Mesenchymal stem cell (in vitro differentiated cells and primary cell): ENCODE measurements at regions not wholly inside any gene's neighbourhood (a gene's known extent, or its start where the extent isn't known, plus 50 kb on each side); places are given as distances from the start of the nearest gene placed in this dataset.
A peak's percentile ranks its signal among the peaks of the same experiment; 100 is the strongest.

Source experiments
- DNase-seq: peaks from one replicate; pipeline ENCODE4 v3.0.0-alpha.2; 2013
- H2AFZ ChIP-seq: one replicate; pipeline ENCODE4 v1.6.1; 2013; ENCODE audit warnings: low read depth, mild to moderate bottlenecking, control low read depth, inconsistent platforms, low read length, moderate library complexity
- H2AK5ac ChIP-seq: 2 replicates; pipeline ENCODE4 v1.6.1; 2013; ENCODE audit warnings: low read length, moderate library complexity, mild to moderate bottlenecking, inconsistent platforms; ENCODE audit not compliant: severe bottlenecking
- H2BK120ac ChIP-seq: one replicate; pipeline ENCODE4 v1.6.1; 2013; ENCODE audit warnings: low read depth, mild to moderate bottlenecking, inconsistent platforms, low read length, moderate library complexity
- H2BK12ac ChIP-seq, 2 experiments: one replicate each; pipeline ENCODE4 v1.6.1; 2013; ENCODE audit warnings: inconsistent platforms in 2 of 2, low read length in 2 of 2, mild to moderate bottlenecking in 2 of 2, moderate library complexity in 2 of 2, control low read depth in 1 of 2
- H2BK15ac ChIP-seq: one replicate; pipeline ENCODE4 v1.6.1; 2013; ENCODE audit warnings: mild to moderate bottlenecking, low read depth, inconsistent platforms; ENCODE audit not compliant: poor library complexity, severe bottlenecking
- H2BK5ac ChIP-seq: 2 replicates; pipeline ENCODE4 v1.6.1; 2013; ENCODE audit warnings: low read depth, mild to moderate bottlenecking, low read length, control low read depth, inconsistent platforms; ENCODE audit not compliant: poor library complexity, severe bottlenecking
- H3K14ac ChIP-seq, 2 experiments: one replicate each; pipeline ENCODE4 v1.6.1; 2013; ENCODE audit warnings: inconsistent platforms in 2 of 2, low read length in 2 of 2, control low read depth in 1 of 2, mild to moderate bottlenecking in 1 of 2, moderate library complexity in 1 of 2
- H3K18ac ChIP-seq, 2 experiments: one replicate each; pipeline ENCODE4 v1.6.1; 2013; ENCODE audit warnings: inconsistent platforms in 2 of 2, low read length in 2 of 2, control low read depth in 1 of 2, low read depth in 1 of 2, mild to moderate bottlenecking in 1 of 2
- H3K23ac ChIP-seq, 2 experiments: one replicate each; pipeline ENCODE4 v1.6.1; 2013; ENCODE audit warnings: inconsistent platforms in 2 of 2, low read length in 2 of 2, mild to moderate bottlenecking in 2 of 2, moderate library complexity in 2 of 2, control low read depth in 1 of 2
- H3K27ac ChIP-seq: 2 replicates; pipeline ENCODE4 v1.5.1; 2013; ENCODE audit warnings: mild to moderate bottlenecking, moderate library complexity, low read length, control low read depth, inconsistent platforms; ENCODE audit not compliant: poor library complexity, severe bottlenecking
- H3K27me3 ChIP-seq, 2 experiments: 2 replicates each; pipeline versions ENCODE4 v1.6.1 to v1.7.0; 2013; ENCODE audit warnings: low read length in 2 of 2, mild to moderate bottlenecking in 2 of 2, moderate library complexity in 2 of 2, control low read depth in 1 of 2, inconsistent platforms in 1 of 2; ENCODE audit not compliant: control insufficient read depth in 1 of 2, insufficient read depth in 1 of 2
- H3K36me3 ChIP-seq, 2 experiments: 2 replicates each; pipeline versions ENCODE4 v1.6.1 to v1.7.0; 2013; ENCODE audit warnings: low read length in 2 of 2, control low read depth in 1 of 2, inconsistent platforms in 1 of 2, low read depth in 1 of 2, mild to moderate bottlenecking in 1 of 2; ENCODE audit not compliant: insufficient read depth in 2 of 2, control insufficient read depth in 1 of 2
- H3K4ac ChIP-seq, 2 experiments: one replicate each; pipeline ENCODE4 v1.6.1; 2013; ENCODE audit warnings: inconsistent platforms in 2 of 2, low read length in 2 of 2, mild to moderate bottlenecking in 2 of 2, moderate library complexity in 2 of 2, control low read depth in 1 of 2, low read depth in 1 of 2
- H3K4me1 ChIP-seq: 2 replicates; pipeline ENCODE4 v1.6.1; 2013; ENCODE audit warnings: low read depth, low read length, control low read depth; ENCODE audit not compliant: control insufficient read depth, insufficient read depth
- H3K4me2 ChIP-seq: 2 replicates; pipeline ENCODE4 v1.6.1; 2013; ENCODE audit warnings: low read length, mild to moderate bottlenecking, inconsistent platforms; ENCODE audit not compliant: poor library complexity, severe bottlenecking
- H3K4me3 ChIP-seq, 2 experiments: 2 replicates each; pipeline versions ENCODE4 v1.5.1 to v1.7.0; 2013; ENCODE audit warnings: low read length in 2 of 2, mild to moderate bottlenecking in 2 of 2, control low read depth in 1 of 2, low read depth in 1 of 2; ENCODE audit not compliant: insufficient read depth in 1 of 2
- H3K79me1 ChIP-seq: replicated peaks from 2 replicates; pipeline ENCODE4 v1.6.1; 2013; ENCODE audit warnings: mild to moderate bottlenecking, control low read depth, low read length, inconsistent platforms; ENCODE audit not compliant: poor library complexity, severe bottlenecking
- H3K9ac ChIP-seq: 2 replicates; pipeline ENCODE4 v1.7.0; 2013; ENCODE audit warnings: mild to moderate bottlenecking, low read length, moderate library complexity
- H3K9me3 ChIP-seq: 2 replicates; pipeline ENCODE4 v1.7.0; 2013; ENCODE audit warnings: mild to moderate bottlenecking, low read length; ENCODE audit not compliant: control insufficient read depth
- H4K8ac ChIP-seq: one replicate; pipeline ENCODE4 v1.6.1; 2013; ENCODE audit warnings: inconsistent platforms, mild to moderate bottlenecking, low read length, moderate library complexity
- H4K91ac ChIP-seq: one replicate; pipeline ENCODE4 v1.6.1; 2013; ENCODE audit warnings: mild to moderate bottlenecking, low read length, inconsistent platforms
- WGBS: methylation state at CpG from one replicate; pipeline ENCODE4 v1.1.7; 2013; ENCODE audit warnings: mixed read lengths; 5-methylcytosine and 5-hydroxymethylcytosine counted together

- H3K18ac ChIP-seq = no peak overlapping the region
- no peak overlapping the region for H2AK5ac ChIP-seq
- WGBS = 93% methylated on average over 1 of the region's 1 CpG
- no peaks in the 10 kb centered on the region for H3K79me1 ChIP-seq
- H3K27me3 ChIP-seq = no peaks in the 10 kb centered on the region
- H3K36me3 ChIP-seq = no peaks in the 10 kb centered on the region
- no peak overlapping the region for H3K4ac ChIP-seq
- no peak overlapping the region for H3K14ac ChIP-seq
- no peak overlapping the region for H3K4me3 ChIP-seq
- no peak overlapping the region for H2BK5ac ChIP-seq
- no peak overlapping the region for H3K4me2 ChIP-seq
- no peaks in the 10 kb centered on the region for H3K4me1 ChIP-seq
- no peak overlapping the region for H4K8ac ChIP-seq
- DNase-seq = no peak
- H3K9ac ChIP-seq = no peak overlapping the region
- H4K91ac ChIP-seq = no peak overlapping the region
- peak overlapping the region; percentile 53 for H2AFZ ChIP-seq
- H3K9me3 ChIP-seq = no peaks in the 10 kb centered on the region
- H3K27ac ChIP-seq = no peak overlapping the region
- H2BK120ac ChIP-seq = no peak overlapping the region
- H3K23ac ChIP-seq = no peak overlapping the region
- no peak overlapping the region for H2BK12ac ChIP-seq
- no peak overlapping the region for H2BK15ac ChIP-seq
Measured at GRCh38 chr6:137761072-137761471, 106.0 kb upstream of the TNFAIP3 start.

GRCh38 chr6:137761487-137761886, 105.6 kb upstream of the TNFAIP3 start:
- H2BK120ac ChIP-seq = no peak overlapping the region
- no peak overlapping the region for H3K14ac ChIP-seq
- H3K23ac ChIP-seq = no peak overlapping the region
- no peaks in the 10 kb centered on the region for H3K27me3 ChIP-seq
- H3K9ac ChIP-seq = no peak overlapping the region
- no peak overlapping the region for H2AFZ ChIP-seq
- H2BK5ac ChIP-seq = no peak overlapping the region
- no peak overlapping the region for H4K91ac ChIP-seq
- H3K4me3 ChIP-seq = no peak overlapping the region
- no peaks in the 10 kb centered on the region for H3K9me3 ChIP-seq
- no peak overlapping the region for H2BK15ac ChIP-seq
- no peak overlapping the region for H4K8ac ChIP-seq
- no peaks in the 10 kb centered on the region for H3K36me3 ChIP-seq
- no peak overlapping the region for H2BK12ac ChIP-seq
- no peak overlapping the region for H3K27ac ChIP-seq
- no peaks in the 10 kb centered on the region for H3K4me1 ChIP-seq
- no peak overlapping the region for H3K18ac ChIP-seq
- H3K79me1 ChIP-seq = no peaks in the 10 kb centered on the region
- DNase-seq = no peak
- no peak overlapping the region for H3K4ac ChIP-seq
- no peak overlapping the region for H3K4me2 ChIP-seq
- WGBS = 100% methylated on average over 1 of the region's 2 CpGs
- no peak overlapping the region for H2AK5ac ChIP-seq

- no peaks in the 10 kb centered on the region for H3K4me1 ChIP-seq
- 100% methylated on average over 1 of the region's 1 CpG for WGBS
- no peak overlapping the region for H2BK5ac ChIP-seq
- no peak overlapping the region for H3K23ac ChIP-seq
- H3K9me3 ChIP-seq = no peaks in the 10 kb centered on the region
- H3K27ac ChIP-seq = no peak overlapping the region
- no peak overlapping the region for H2BK120ac ChIP-seq
- no peak overlapping the region for H4K91ac ChIP-seq
- H2AFZ ChIP-seq = no peak overlapping the region
- no peak for DNase-seq
- no peak overlapping the region for H3K9ac ChIP-seq
- H3K79me1 ChIP-seq = no peaks in the 10 kb centered on the region
- H3K4ac ChIP-seq = no peak overlapping the region
- H3K4me3 ChIP-seq = no peak overlapping the region
- H2BK15ac ChIP-seq = no peak overlapping the region
- H3K4me2 ChIP-seq = no peak overlapping the region
- H3K14ac ChIP-seq = no peak overlapping the region
- no peak overlapping the region for H2BK12ac ChIP-seq
- H3K27me3 ChIP-seq = no peaks in the 10 kb centered on the region
- no peak overlapping the region for H2AK5ac ChIP-seq
- no peaks in the 10 kb centered on the region for H3K36me3 ChIP-seq
- H3K18ac ChIP-seq = no peak overlapping the region
- H4K8ac ChIP-seq = no peak overlapping the region
Measured at GRCh38 chr6:137762168-137763090, 104.6 kb upstream of the TNFAIP3 start.

- Histone ChIP-seq H2BK120ac (no peak overlapping the region), H3K4me3 (no peak overlapping the region), H2BK5ac (no peak overlapping the region), H3K4ac (no peak overlapping the region), H3K4me2 (no peak overlapping the region), H3K9ac (no peak overlapping the region), H3K9me3 (no peaks in the 10 kb centered on the region), H3K27ac (no peak overlapping the region), H3K23ac (no peak overlapping the region), H4K91ac (no peak overlapping the region), H3K18ac (peak overlapping the region in 1 of 2 experiments; percentile 35), H2AFZ (no peak overlapping the region), H2BK12ac (peak overlapping the region in 1 of 2 experiments; percentile 25), H2AK5ac (no peak overlapping the region), H4K8ac (no peak overlapping the region), H3K4me1 (no peaks in the 10 kb centered on the region), H3K79me1 (no peaks in the 10 kb centered on the region), H2BK15ac (no peak overlapping the region), H3K14ac (no peak overlapping the region), H3K36me3 (no peaks in the 10 kb centered on the region), H3K27me3 (no peaks in the 10 kb centered on the region)
- WGBS = 100% methylated on average over 1 of the region's 1 CpG
- no peak for DNase-seq
Measured at GRCh38 chr6:137763436-137763835, 103.6 kb upstream of the TNFAIP3 start.
